A673 (cell line): ENCODE measurements at regions not wholly inside any gene's neighbourhood (a gene's known extent, or its start where the extent isn't known, plus 50 kb on each side); places are given as distances from the start of the nearest gene placed in this dataset.

Source experiments
- CTCF ChIP-seq: fragments of 300-800, 200-600 bp; sonication (generic); conservative IDR thresholded peaks from 2 replicates; pipeline ENCODE4 v1.5.1; 2017; ENCODE audit warnings: low read depth, mild to moderate bottlenecking, antibody characterized with exemption, low read length, moderate library complexity, mixed read lengths
- EZH2 ChIP-seq: fragments of 200-600 bp; sonication (generic); IDR thresholded peaks from 2 replicates; pipeline ENCODE4 v1.6.1; 2017; ENCODE audit warnings: borderline replicate concordance, low read depth, mild to moderate bottlenecking, mixed read lengths, antibody characterized with exemption, low read length; ENCODE audit not compliant: poor library complexity, severe bottlenecking

- no peak for TF ChIP-seq CTCF
- TF ChIP-seq EZH2, result no peak
Observed at GRCh38 chr10:9789996-9790395, 1227.7 kb upstream of the CELF2 start.
